Trophoblast cell (in vitro differentiated cells and primary cell): ENCODE measurements at regions not wholly inside any gene's neighbourhood (a gene's known extent, or its start where the extent isn't known, plus 50 kb on each side); places are given as distances from the start of the nearest gene placed in this dataset.

Source experiments
- DNase-seq, 2 donors: peaks; one replicate each; pipeline ENCODE4 v3.0.0-alpha.2; 2016
- H2AFZ ChIP-seq: 2 replicates; pipeline ENCODE4 v1.6.1; 2013; ENCODE audit warnings: low read length, moderate library complexity, mild to moderate bottlenecking; ENCODE audit not compliant: insufficient read depth, poor library complexity
- H2AK5ac ChIP-seq: 2 replicates; pipeline ENCODE4 v1.6.1; 2013; ENCODE audit warnings: mild to moderate bottlenecking, low read length
- H2BK120ac ChIP-seq: 2 replicates; pipeline ENCODE4 v1.6.1; 2013; ENCODE audit warnings: low read length, mild to moderate bottlenecking, moderate library complexity; ENCODE audit not compliant: insufficient read depth, poor library complexity
- H2BK12ac ChIP-seq: 2 replicates; pipeline ENCODE4 v1.6.1; 2013; ENCODE audit warnings: mild to moderate bottlenecking, low read length, moderate library complexity
- H2BK5ac ChIP-seq: 2 replicates; pipeline ENCODE4 v1.6.1; 2013; ENCODE audit warnings: low read length, low read depth, moderate library complexity, mild to moderate bottlenecking; ENCODE audit not compliant: poor library complexity
- H3K14ac ChIP-seq: 2 replicates; pipeline ENCODE4 v1.6.1; 2013; ENCODE audit warnings: mild to moderate bottlenecking, low read length
- H3K18ac ChIP-seq: 2 replicates; pipeline ENCODE4 v1.6.1; 2013; ENCODE audit warnings: mild to moderate bottlenecking, low read length
- H3K23ac ChIP-seq: 2 replicates; pipeline ENCODE4 v1.6.1; 2013; ENCODE audit warnings: low read length
- H3K27ac ChIP-seq: 2 replicates; pipeline ENCODE4 v1.5.1; 2013; ENCODE audit warnings: low read depth, mild to moderate bottlenecking, inconsistent platforms, low read length, moderate library complexity
- H3K27me3 ChIP-seq: 2 replicates; pipeline ENCODE4 v1.6.1; 2013; ENCODE audit warnings: inconsistent platforms, mild to moderate bottlenecking, low read length, moderate library complexity; ENCODE audit not compliant: insufficient read depth
- H3K36me3 ChIP-seq, 2 experiments: 1 replicate in 1 of 2; 2 replicates in 1 of 2; pipeline ENCODE4 v1.6.1; 2013; ENCODE audit warnings: low read length in 2 of 2, mild to moderate bottlenecking in 2 of 2, moderate library complexity in 1 of 2; ENCODE audit not compliant: insufficient read depth in 2 of 2, control insufficient read depth in 1 of 2
- H3K4ac ChIP-seq: 2 replicates; pipeline ENCODE4 v1.6.1; 2013; ENCODE audit warnings: low read depth, mild to moderate bottlenecking, low read length, moderate library complexity
- H3K4me1 ChIP-seq, 2 experiments: 1 replicate in 1 of 2; 2 replicates in 1 of 2; pipeline ENCODE4 v1.6.1; 2013; ENCODE audit warnings: low read length in 2 of 2, mild to moderate bottlenecking in 2 of 2, moderate library complexity in 1 of 2; ENCODE audit not compliant: insufficient read depth in 2 of 2, control insufficient read depth in 1 of 2
- H3K4me2 ChIP-seq: 2 replicates; pipeline ENCODE4 v1.6.1; 2013; ENCODE audit warnings: inconsistent platforms, mild to moderate bottlenecking, low read length, moderate library complexity
- H3K4me3 ChIP-seq: 2 replicates; pipeline ENCODE4 v1.5.1; 2013; ENCODE audit warnings: mild to moderate bottlenecking, low read depth, low read length, inconsistent platforms
- H3K79me1 ChIP-seq: one replicate; pipeline ENCODE4 v1.6.1; 2013; ENCODE audit warnings: low read length
- H3K79me2 ChIP-seq: 2 replicates; pipeline ENCODE4 v1.6.1; 2013; ENCODE audit warnings: low read length, mild to moderate bottlenecking; ENCODE audit not compliant: control insufficient read depth, insufficient read depth, poor library complexity
- H3K9ac ChIP-seq: 2 replicates; pipeline ENCODE4 v1.6.1; 2013; ENCODE audit warnings: mild to moderate bottlenecking, low read length
- H3K9me3 ChIP-seq: 2 replicates; pipeline ENCODE4 v1.6.1; 2013; ENCODE audit warnings: low read depth, mild to moderate bottlenecking, control low read depth, inconsistent platforms, low read length; ENCODE audit not compliant: insufficient read depth
- H4K12ac ChIP-seq: 2 replicates; pipeline ENCODE4 v1.6.1; 2013; ENCODE audit warnings: low read depth, mild to moderate bottlenecking, low read length, moderate library complexity
- H4K8ac ChIP-seq: 2 replicates; pipeline ENCODE4 v1.6.1; 2013; ENCODE audit warnings: low read depth, mild to moderate bottlenecking, low read length, moderate library complexity
- H4K91ac ChIP-seq: one replicate; pipeline ENCODE4 v1.6.1; 2013; ENCODE audit warnings: low read depth, mild to moderate bottlenecking, low read length, moderate library complexity
- WGBS: extraction: QIAGEN DNeasy Blood & Tissue Kit; methylation state at CpG from one replicate; pipeline ENCODE4 v1.1.7; 2013; ENCODE audit warnings: missing lambda C conversion rate; ENCODE audit not compliant: insufficient read length, insufficient coverage; ENCODE audit errors: extremely low coverage; 5-methylcytosine and 5-hydroxymethylcytosine counted together

DNA sequence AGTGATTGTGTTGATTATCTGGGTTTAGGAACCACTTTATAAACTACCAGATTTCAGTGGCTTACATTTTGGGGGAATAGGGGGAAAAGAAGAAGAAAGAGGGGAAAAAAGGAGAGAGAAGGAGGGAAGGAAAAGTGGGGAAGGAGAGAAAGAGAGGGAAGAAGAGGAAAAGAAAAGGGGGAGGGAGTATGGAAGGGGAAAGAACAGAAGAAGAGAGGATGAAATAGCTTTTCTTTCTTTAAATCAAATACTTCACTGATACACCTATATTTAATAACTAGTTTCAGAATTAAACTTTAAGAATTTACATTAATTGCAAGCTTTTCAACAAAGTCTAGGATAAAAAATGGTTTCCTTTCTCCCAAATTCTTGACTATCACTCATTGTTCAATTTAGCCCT lies 289.6 kb downstream of the SDHAF3 start:
- Histone ChIP-seq H3K4me3 (no peak overlapping the region), H3K18ac (no peak overlapping the region), H4K91ac (no peak overlapping the region), H3K9me3 (no peaks in the 10 kb centered on the region), H2BK5ac (no peak overlapping the region), H4K12ac (no peak overlapping the region), H3K27me3 (no peaks in the 10 kb centered on the region), H3K79me2 (no peaks in the 10 kb centered on the region), H3K4me1 (no peaks in the 10 kb centered on the region), H3K14ac (no peak overlapping the region), H3K9ac (no peak overlapping the region), H3K36me3 (no peaks in the 10 kb centered on the region), H3K4me2 (no peak overlapping the region), H3K4ac (no peak overlapping the region), H4K8ac (no peak overlapping the region), H2BK12ac (no peak overlapping the region), H2BK120ac (no peak overlapping the region), H2AK5ac (no peak overlapping the region), H3K79me1 (no peaks in the 10 kb centered on the region), H3K23ac (no peak overlapping the region), H3K27ac (no peak overlapping the region), H2AFZ (no peak overlapping the region)
- no peak for DNase-seq

DNA sequence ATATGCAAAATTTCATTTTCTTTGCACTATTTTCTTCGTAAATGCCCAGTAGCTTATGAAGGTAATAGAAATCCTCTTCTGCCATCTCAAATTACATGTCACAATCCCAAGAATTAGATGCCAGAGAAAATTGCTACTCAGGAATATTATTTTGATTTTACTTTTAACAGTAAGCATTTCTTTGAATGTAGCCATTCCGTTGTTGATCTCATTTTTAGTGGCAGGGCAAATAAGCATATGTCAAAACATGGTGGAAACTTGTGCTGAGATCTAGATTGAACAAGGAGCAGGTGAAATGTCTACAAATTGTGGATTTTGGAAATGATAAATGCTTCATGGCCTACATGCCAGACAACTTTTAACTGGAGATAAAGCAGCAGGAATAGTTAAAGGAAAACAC lies 291.8 kb downstream of the SDHAF3 start:
- DNase-seq: no peak
- no peak overlapping the region for H3K27ac ChIP-seq
- H2BK120ac ChIP-seq: no peak overlapping the region
- H3K79me2 ChIP-seq: no peaks in the 10 kb centered on the region
- no peaks in the 10 kb centered on the region for H3K36me3 ChIP-seq
- no peak overlapping the region for H3K4ac ChIP-seq
- H3K4me1 ChIP-seq: no peaks in the 10 kb centered on the region
- H3K4me3 ChIP-seq: no peak overlapping the region
- H2BK5ac ChIP-seq: no peak overlapping the region
- no peaks in the 10 kb centered on the region for H3K9me3 ChIP-seq
- whole genome bisulfite sequencing: no CpG with 5 or more reads among the region's 2 CpGs
- H3K79me1 ChIP-seq: no peaks in the 10 kb centered on the region
- no peak overlapping the region for H3K18ac ChIP-seq
- no peaks in the 10 kb centered on the region for H3K27me3 ChIP-seq
- H2AFZ ChIP-seq: no peak overlapping the region
- H2BK12ac ChIP-seq: no peak overlapping the region
- H4K12ac ChIP-seq: no peak overlapping the region
- H3K14ac ChIP-seq: no peak overlapping the region
- H4K91ac ChIP-seq: no peak overlapping the region
- H3K4me2 ChIP-seq: no peak overlapping the region
- no peak overlapping the region for H3K23ac ChIP-seq
- no peak overlapping the region for H3K9ac ChIP-seq
- H4K8ac ChIP-seq: no peak overlapping the region
- no peak overlapping the region for H2AK5ac ChIP-seq

DNA sequence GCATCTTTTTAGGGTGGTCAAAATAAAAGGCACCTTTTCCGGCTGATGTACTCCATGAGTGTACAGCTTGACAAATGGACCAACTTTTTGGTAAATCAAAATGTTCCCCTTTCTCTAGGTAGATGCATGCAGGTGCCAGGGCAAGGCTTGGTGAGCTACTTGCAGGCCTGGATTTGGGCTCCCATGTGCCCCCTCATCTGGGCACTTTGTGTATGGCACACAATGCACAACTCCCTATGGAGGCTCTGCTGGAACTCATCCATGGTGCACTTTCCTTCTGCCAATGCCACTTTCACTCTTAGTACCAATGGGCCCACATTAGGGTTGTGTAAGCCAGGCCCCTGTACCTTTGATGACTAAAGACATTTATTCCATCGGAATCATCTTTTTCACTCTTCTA lies 300.8 kb downstream of the SDHAF3 start:
- Histone ChIP-seq H3K4me3 (no peak overlapping the region), H3K27me3 (no peaks in the 10 kb centered on the region), H3K4me2 (no peak overlapping the region), H3K23ac (no peak overlapping the region), H2AFZ (no peak overlapping the region), H2BK12ac (no peak overlapping the region), H4K8ac (no peak overlapping the region), H4K91ac (no peak overlapping the region), H2AK5ac (no peak overlapping the region), H2BK120ac (no peak overlapping the region), H3K9ac (no peak overlapping the region), H3K9me3 (no peaks in the 10 kb centered on the region), H4K12ac (no peak overlapping the region), H3K79me1 (no peaks in the 10 kb centered on the region), H3K36me3 (no peaks in the 10 kb centered on the region), H3K18ac (no peak overlapping the region), H3K27ac (no peak overlapping the region), H2BK5ac (no peak overlapping the region), H3K4ac (no peak overlapping the region), H3K4me1 (no peaks in the 10 kb centered on the region), H3K79me2 (no peaks in the 10 kb centered on the region), H3K14ac (no peak overlapping the region)
- DNase-seq: no peak
- no CpG with 5 or more reads among the region's 2 CpGs for WGBS

DNA sequence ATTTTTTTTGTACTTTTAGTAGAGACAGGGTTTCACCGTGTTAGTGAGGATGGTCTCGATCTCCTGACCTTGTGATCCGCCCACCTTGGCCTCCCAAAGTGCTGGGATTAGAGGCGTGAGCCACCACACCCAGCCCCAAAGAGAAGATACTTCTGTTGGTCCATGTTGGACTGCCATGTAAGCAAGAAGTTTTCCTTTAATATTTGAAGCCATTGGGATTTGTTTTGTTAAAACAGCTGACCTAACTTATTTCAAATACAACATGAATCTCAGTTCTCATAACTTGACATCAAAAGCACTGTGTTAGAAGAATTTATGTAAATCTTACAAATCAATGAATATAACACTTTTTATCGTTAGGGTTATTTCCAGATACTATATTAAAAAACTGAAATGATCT lies 302.4 kb downstream of the SDHAF3 start:
- Histone ChIP-seq H3K27me3 (no peaks in the 10 kb centered on the region), H2AFZ (no peak overlapping the region), H2BK120ac (no peak overlapping the region), H3K79me2 (no peaks in the 10 kb centered on the region), H3K79me1 (no peaks in the 10 kb centered on the region), H3K4me3 (no peak overlapping the region), H3K27ac (no peak overlapping the region), H3K14ac (no peak overlapping the region), H2BK12ac (no peak overlapping the region), H3K4me1 (no peaks in the 10 kb centered on the region), H4K8ac (no peak overlapping the region), H4K12ac (no peak overlapping the region), H3K4ac (no peak overlapping the region), H3K18ac (no peak overlapping the region), H2BK5ac (no peak overlapping the region), H3K9ac (no peak overlapping the region), H3K9me3 (no peaks in the 10 kb centered on the region), H4K91ac (no peak overlapping the region), H3K4me2 (no peak overlapping the region), H2AK5ac (no peak overlapping the region), H3K23ac (no peak overlapping the region), H3K36me3 (no peaks in the 10 kb centered on the region)
- no peak for DNase-seq
- WGBS: no CpG with 5 or more reads among the region's 5 CpGs
